ENCODE measurements at regions not wholly inside any gene's neighbourhood (a gene's known extent, or its start where the extent isn't known, plus 50 kb on each side); places are given as distances from the start of the nearest gene placed in this dataset.

DNA sequence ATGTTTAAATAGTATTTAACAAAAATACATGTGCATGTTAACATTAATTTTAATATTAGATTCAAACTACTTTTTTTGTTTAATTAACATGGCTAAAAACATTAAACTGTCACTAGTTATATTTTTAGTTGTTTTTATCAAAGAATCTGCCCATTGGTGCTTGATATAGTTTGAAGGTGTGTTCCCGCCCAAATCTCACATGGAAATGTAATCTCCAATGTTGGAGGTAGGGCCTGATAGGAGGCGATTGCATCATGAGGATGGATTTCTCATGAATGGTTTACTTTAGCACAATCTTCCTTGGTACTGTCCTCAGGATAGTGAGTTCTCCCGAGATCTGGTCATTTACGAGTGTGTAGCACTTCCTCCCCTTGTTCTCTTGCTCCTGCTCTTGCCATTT lies 2459.4 kb downstream of the PCDH9 start:
- TF ChIP-seq, protein P1, sequence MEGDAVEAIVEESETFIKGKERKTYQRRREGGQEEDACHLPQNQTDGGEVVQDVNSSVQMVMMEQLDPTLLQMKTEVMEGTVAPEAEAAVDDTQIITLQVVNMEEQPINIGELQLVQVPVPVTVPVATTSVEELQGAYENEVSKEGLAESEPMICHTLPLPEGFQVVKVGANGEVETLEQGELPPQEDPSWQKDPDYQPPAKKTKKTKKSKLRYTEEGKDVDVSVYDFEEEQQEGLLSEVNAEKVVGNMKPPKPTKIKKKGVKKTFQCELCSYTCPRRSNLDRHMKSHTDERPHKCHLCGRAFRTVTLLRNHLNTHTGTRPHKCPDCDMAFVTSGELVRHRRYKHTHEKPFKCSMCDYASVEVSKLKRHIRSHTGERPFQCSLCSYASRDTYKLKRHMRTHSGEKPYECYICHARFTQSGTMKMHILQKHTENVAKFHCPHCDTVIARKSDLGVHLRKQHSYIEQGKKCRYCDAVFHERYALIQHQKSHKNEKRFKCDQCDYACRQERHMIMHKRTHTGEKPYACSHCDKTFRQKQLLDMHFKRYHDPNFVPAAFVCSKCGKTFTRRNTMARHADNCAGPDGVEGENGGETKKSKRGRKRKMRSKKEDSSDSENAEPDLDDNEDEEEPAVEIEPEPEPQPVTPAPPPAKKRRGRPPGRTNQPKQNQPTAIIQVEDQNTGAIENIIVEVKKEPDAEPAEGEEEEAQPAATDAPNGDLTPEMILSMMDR (IDR thresholded peaks at IDR 0.05) = no peak
- no peak for TF ChIP-seq EP300 (IDR thresholded peaks at IDR 0.05)

Measured in esophagus muscularis mucosa (tissue), 3 donors.